HEK293 (cell line): ENCODE measurements at regions not wholly inside any gene's neighbourhood (a gene's known extent, or its start where the extent isn't known, plus 50 kb on each side); places are given as distances from the start of the nearest gene placed in this dataset.

Source experiments
- CTCF ChIA-PET: fragments of 350-600 bp; formaldehyde crosslinking; extraction: SDS; loops from one replicate; lab custom pipeline; 2021; ENCODE audit warnings: antibody characterized with exemption; lab: Yijun Ruan, JAX
- POLR2A ChIA-PET: fragments of 300-600 bp; formaldehyde crosslinking; extraction: SDS; loops from one replicate; lab custom pipeline; 2020; ENCODE audit warnings: antibody characterized with exemption, inconsistent platforms; lab: Yijun Ruan, JAX
- H3K27ac ChIP-seq: fragments of 200-500 bp; sonication (Bioruptor generic); 2 replicates; pipeline ENCODE4 v1.5.1; 2014; ENCODE audit warnings: low read depth, low read length, control low read depth, inconsistent platforms; ENCODE audit errors: extremely low read depth
- H3K36me3 ChIP-seq, 2 experiments: fragments of 200-500 bp in 1 of 2; sonication (Bioruptor generic) in 1 of 2; 1 replicate in 1 of 2; 2 replicates in 1 of 2; pipeline ENCODE4 v1.5.1; 2014 to 2017; ENCODE audit warnings: inconsistent platforms in 2 of 2, low read length in 2 of 2; ENCODE audit not compliant: control insufficient read depth in 2 of 2, insufficient read depth in 1 of 2
- H3K4me1 ChIP-seq: fragments of 200-500 bp; sonication (Bioruptor generic); 2 replicates; pipeline ENCODE4 v1.5.1; 2014; ENCODE audit warnings: mild to moderate bottlenecking, low read length, inconsistent platforms; ENCODE audit not compliant: control insufficient read depth, insufficient read depth
- H3K4me3 ChIP-seq: 2 replicates; pipeline ENCODE4 v1.5.1; 2011; ENCODE audit warnings: low read depth, mild to moderate bottlenecking, control low read depth, low read length, moderate library complexity
- H3K9me3 ChIP-seq: fragments of 200-500 bp; sonication (Bioruptor generic); 2 replicates; pipeline ENCODE4 v1.5.1; 2014; ENCODE audit warnings: low read depth, low read length, inconsistent platforms; ENCODE audit not compliant: control insufficient read depth, insufficient read depth
- BCL11A ChIP-seq: fragments of 450-650 bp; formaldehyde crosslinking; IDR thresholded peaks from 2 replicates; pipeline ENCODE4 v1.5.1; 2016; ENCODE audit warnings: low read depth, missing biosample characterization, missing genetic modification characterization
- GFI1B ChIP-seq: fragments of 450-650 bp; formaldehyde crosslinking; IDR thresholded peaks from 2 replicates; pipeline ENCODE4 v1.5.1; 2016; ENCODE audit warnings: missing biosample characterization, missing genetic modification characterization
- IKZF3 ChIP-seq: fragments of 450-650 bp; IDR thresholded peaks from 2 replicates; pipeline ENCODE4 v1.5.0; 2018; ENCODE audit warnings: missing biosample characterization, mild to moderate bottlenecking, missing genetic modification characterization, moderate library complexity
- KLF7 ChIP-seq: fragments of 450-650 bp; formaldehyde crosslinking; IDR thresholded peaks from 2 replicates; pipeline ENCODE4 v1.5.1; 2016; ENCODE audit warnings: missing biosample characterization, missing genetic modification characterization, borderline replicate concordance
- MEIS1 ChIP-seq: sonication (generic); formaldehyde crosslinking; IDR thresholded peaks from 2 replicates; pipeline ENCODE4 v1.8.1; 2022; ENCODE audit warnings: missing genetic modification reagents, mild to moderate bottlenecking, borderline replicate concordance
- MYNN ChIP-seq: fragments of 450-650 bp; formaldehyde crosslinking; IDR thresholded peaks from 2 replicates; pipeline ENCODE4 v1.5.1; 2016; ENCODE audit warnings: missing biosample characterization, missing genetic modification characterization, borderline replicate concordance
- REST ChIP-seq: fragments of 450-650 bp; formaldehyde crosslinking; IDR thresholded peaks from 2 replicates; pipeline ENCODE4 v1.5.1; 2016; ENCODE audit warnings: missing biosample characterization, missing genetic modification characterization
- TCF7L2 ChIP-seq: IDR thresholded peaks from 2 replicates; pipeline ENCODE4 v1.6.1; 2011; ENCODE audit warnings: low read depth, mild to moderate bottlenecking, inconsistent platforms, low read length, moderate library complexity, borderline replicate concordance
- ZBTB1 ChIP-seq: fragments of 450-650 bp; formaldehyde crosslinking; IDR thresholded peaks from 2 replicates; pipeline ENCODE4 v1.5.1; 2016; ENCODE audit warnings: missing biosample characterization, missing genetic modification characterization
- ZFHX2 ChIP-seq: fragments of 450-650 bp; formaldehyde crosslinking; conservative IDR thresholded peaks from 2 replicates; pipeline ENCODE4 v1.5.1; 2016; ENCODE audit warnings: missing biosample characterization, missing genetic modification characterization
- ZFP3 ChIP-seq: fragments of 450-650 bp; formaldehyde crosslinking; IDR thresholded peaks from 2 replicates; pipeline ENCODE4 v1.5.1; 2016; ENCODE audit warnings: low read depth, missing biosample characterization, missing genetic modification characterization
- ZFP69B ChIP-seq: fragments of 450-650 bp; formaldehyde crosslinking; IDR thresholded peaks from 2 replicates; pipeline ENCODE4 v1.5.1; 2016; ENCODE audit warnings: missing biosample characterization, missing genetic modification characterization
- ZNF121 ChIP-seq: fragments of 450-650 bp; formaldehyde crosslinking; IDR thresholded peaks from 2 replicates; pipeline ENCODE4 v1.5.1; 2016; ENCODE audit warnings: missing biosample characterization, missing genetic modification characterization
- ZNF155 ChIP-seq: fragments of 450-650 bp; formaldehyde crosslinking; IDR thresholded peaks from 2 replicates; pipeline ENCODE4 v1.5.1; 2016; ENCODE audit warnings: missing biosample characterization, missing genetic modification characterization
- ZNF223 ChIP-seq: fragments of 450-650 bp; formaldehyde crosslinking; IDR thresholded peaks from 2 replicates; pipeline ENCODE4 v1.5.1; 2016; ENCODE audit warnings: missing biosample characterization, missing genetic modification characterization
- ZNF239 ChIP-seq: fragments of 450-650 bp; formaldehyde crosslinking; IDR thresholded peaks from 2 replicates; pipeline ENCODE4 v1.5.1; 2016; ENCODE audit warnings: missing biosample characterization, missing genetic modification characterization
- ZNF248 ChIP-seq: fragments of 450-650 bp; formaldehyde crosslinking; IDR thresholded peaks from 2 replicates; pipeline ENCODE4 v1.5.1; 2017; ENCODE audit warnings: missing biosample characterization, missing genetic modification characterization
- ZNF280D ChIP-seq: fragments of 450-650 bp; formaldehyde crosslinking; IDR thresholded peaks from 2 replicates; pipeline ENCODE4 v1.5.1; 2016; ENCODE audit warnings: missing biosample characterization, missing genetic modification characterization
- ZNF394 ChIP-seq: fragments of 450-650 bp; formaldehyde crosslinking; IDR thresholded peaks from 2 replicates; pipeline ENCODE4 v1.5.1; 2016; ENCODE audit warnings: missing biosample characterization, missing genetic modification characterization, mild to moderate bottlenecking, moderate library complexity, borderline replicate concordance
- ZNF449 ChIP-seq: fragments of 450-650 bp; formaldehyde crosslinking; IDR thresholded peaks from 2 replicates; pipeline ENCODE4 v1.5.1; 2017; ENCODE audit warnings: missing biosample characterization, mild to moderate bottlenecking, missing genetic modification characterization, moderate library complexity
- ZNF544 ChIP-seq: fragments of 450-650 bp; formaldehyde crosslinking; IDR thresholded peaks from 2 replicates; pipeline ENCODE4 v1.5.0; 2017; ENCODE audit warnings: missing biosample characterization, missing genetic modification characterization
- ZNF571 ChIP-seq: fragments of 450-650 bp; formaldehyde crosslinking; IDR thresholded peaks from 2 replicates; pipeline ENCODE4 v1.5.0; 2017; ENCODE audit warnings: missing biosample characterization, missing genetic modification characterization
- ZNF76 ChIP-seq: fragments of 450-650 bp; formaldehyde crosslinking; IDR thresholded peaks from 2 replicates; pipeline ENCODE4; 2016; ENCODE audit warnings: low read depth, missing biosample characterization, missing genetic modification characterization, borderline replicate concordance
- ZNF843 ChIP-seq: fragments of 450-650 bp; formaldehyde crosslinking; IDR thresholded peaks from 2 replicates; pipeline ENCODE4 v1.5.1; 2016; ENCODE audit warnings: missing biosample characterization, missing genetic modification characterization
- ZSCAN18 ChIP-seq: fragments of 450-650 bp; formaldehyde crosslinking; IDR thresholded peaks from 2 replicates; pipeline ENCODE4 v1.5.1; 2016; ENCODE audit warnings: missing biosample characterization, missing genetic modification characterization
- ZSCAN5A ChIP-seq: fragments of 450-650 bp; formaldehyde crosslinking; IDR thresholded peaks from 2 replicates; pipeline ENCODE4 v1.5.1; 2016; ENCODE audit warnings: missing biosample characterization, missing genetic modification characterization

GRCh38 chr4:141302924-141303323 lies 82.2 kb downstream of the ZNF330 start:
- Histone ChIP-seq H3K36me3 (no peaks in the 10 kb centered on the region), H3K4me1 (no peaks in the 10 kb centered on the region), H3K27ac (no peak overlapping the region), H3K9me3 (no peaks in the 10 kb centered on the region), H3K4me3 (no peak overlapping the region)
- ChIA-PET POLR2A (interaction anchor here (0.6 kb wide), 1 partner anchor 17 kb away, joined by 3 read pairs; no protein-coding TSS in a partner anchor), CTCF (no interaction called here)
- no peak for TF ChIP-seq ZNF280D
- no peak for TF ChIP-seq ZBTB1
- no peak for TF ChIP-seq GFI1B (tag by site-specific recombination)
- no peak for TF ChIP-seq ZNF248 (tag by site-specific recombination)
- no peak for TF ChIP-seq ZNF394 (tag by site-specific recombination)
- TF ChIP-seq ZNF155 (tag by site-specific recombination), result no peak
- TF ChIP-seq ZFP3, result no peak
- no peak for TF ChIP-seq IKZF3 (tag by site-specific recombination)
- TF ChIP-seq ZFP69B (tag by site-specific recombination), result no peak
- no peak for TF ChIP-seq ZNF544
- no peak for TF ChIP-seq MEIS1
- TF ChIP-seq ZSCAN5A, result no peak
- TF ChIP-seq ZNF843 (tag by site-specific recombination), result no peak
- TF ChIP-seq ZSCAN18 (tag by site-specific recombination), result no peak
- no peak for TF ChIP-seq KLF7
- TF ChIP-seq ZNF223 (tag by site-specific recombination), result no peak
- no peak for TF ChIP-seq ZFHX2

GRCh38 chr4:141304346-141304745 lies 83.7 kb downstream of the ZNF330 start:
- CTCF ChIA-PET, result no interaction called here
- Histone ChIP-seq H3K27ac (no peak overlapping the region), H3K4me3 (no peak overlapping the region), H3K36me3 (no peaks in the 10 kb centered on the region), H3K9me3 (no peaks in the 10 kb centered on the region), H3K4me1 (no peaks in the 10 kb centered on the region)
- POLR2A ChIA-PET, result no interaction called here
- TF ChIP-seq ZNF449 (tag by site-specific recombination) (no peak), ZNF121 (tag by site-specific recombination) (no peak), REST (tag by site-specific recombination) (no peak), TCF7L2 (no peak), ZNF248 (tag by site-specific recombination) (no peak), ZNF239 (tag by site-specific recombination) (no peak), BCL11A (tag by site-specific recombination) (no peak), ZNF76 (tag by site-specific recombination) (no peak), MYNN (tag by site-specific recombination) (no peak), ZBTB1 (no peak), ZNF571 (tag by site-specific recombination) (no peak), ZNF394 (tag by site-specific recombination) (no peak)
